HepG2 (cell line): ENCODE measurements at regions not wholly inside any gene's neighbourhood (a gene's known extent, or its start where the extent isn't known, plus 50 kb on each side); places are given as distances from the start of the nearest gene placed in this dataset.

Experiments
- ATAC-seq: fragments of 200-7000 bp; cut with Tn5 transposase; 3 replicates; pipeline ENCODE4 v1.9.1; 2020; ENCODE audit warnings: mild to moderate bottlenecking, moderate library complexity
- BruUV-seq: library from RNA; stranded (reverse); fragments of 400-500 nt; replicated peaks from 2 replicates; lab custom pipeline; 2021; lab: Mats Ljungman, UMichigan
- CTCF ChIA-PET: fragments of 300-600 bp; formaldehyde crosslinking; extraction: SDS; loops from one replicate; lab custom pipeline; 2021; ENCODE audit warnings: low total read pairs, inconsistent platforms, low intra/inter-chr PET ratio; lab: Yijun Ruan, JAX
- POLR2A ChIA-PET: fragments of 350-600 bp; sonication (Branson Sonifier 250); formaldehyde crosslinking; loops from one replicate; lab custom pipeline; 2020; ENCODE audit warnings: antibody characterized with exemption, inconsistent platforms; lab: Yijun Ruan, JAX
- DNase-seq: peaks from one replicate; pipeline ENCODE4 v3.0.0-alpha.2; 2015; ENCODE audit warnings: low spot score
- FAIRE-seq: peaks from 3 replicates; lab custom pipeline; 2011; peaks lifted over from hg19 to GRCh38; lab: Jason Lieb, UNC
- H2AFZ ChIP-seq: one replicate; pipeline ENCODE4 v1.6.1; 2011; ENCODE audit warnings: low read length, inconsistent platforms
- H3K27ac ChIP-seq: fragments of 300-600 bp; 3 replicates; pipeline ENCODE4 v1.8.0; 2011; ENCODE audit warnings: mixed run types, mild to moderate bottlenecking, mixed read lengths, low read length, inconsistent platforms; ENCODE audit not compliant: insufficient read depth; ENCODE audit errors: extremely low read length
- H3K27me3 ChIP-seq, 2 experiments: fragments of 200-600 bp in 1 of 2; 2 replicates in 1 of 2; 3 replicates in 1 of 2; pipeline versions ENCODE4 v1.6.0 to v1.8.0; 2011; ENCODE audit warnings: low read length in 2 of 2, mild to moderate bottlenecking in 2 of 2, moderate library complexity in 2 of 2, inconsistent platforms in 1 of 2; ENCODE audit not compliant: insufficient read depth in 2 of 2, control insufficient read depth in 1 of 2
- H3K36me3 ChIP-seq, 2 experiments: fragments of 200-600 bp in 1 of 2; replicated peaks in 1 of 2; 2 replicates in 1 of 2; 3 replicates in 1 of 2; pipeline versions ENCODE4 v1.5.1 to v1.8.0; 2011; ENCODE audit warnings: low read length in 2 of 2, inconsistent platforms in 1 of 2; ENCODE audit not compliant: insufficient read depth in 2 of 2, control insufficient read depth in 1 of 2
- H3K4me1 ChIP-seq: 2 replicates; pipeline ENCODE4 v1.5.1; 2012; ENCODE audit warnings: low read length, inconsistent platforms; ENCODE audit not compliant: insufficient read depth
- H3K4me2 ChIP-seq: 2 replicates; pipeline ENCODE4 v1.6.0; 2011; ENCODE audit warnings: low read depth, low read length, inconsistent platforms
- H3K4me3 ChIP-seq, 3 experiments: fragments of 200-600 bp in 1 of 3; sonication (generic), shearing (Covaris generic) in 1 of 3; replicated peaks in 1 of 3; 2 replicates each; pipeline ENCODE4 v1.5.1; 2011 to 2016; ENCODE audit warnings: low read length in 3 of 3, inconsistent platforms in 2 of 3, low read depth in 2 of 3, mild to moderate bottlenecking in 2 of 3, control low read depth in 1 of 3, mixed read lengths in 1 of 3; ENCODE audit not compliant: insufficient read depth in 1 of 3
- H3K79me2 ChIP-seq: one replicate; pipeline ENCODE4 v1.6.1; 2011; ENCODE audit warnings: low read length, inconsistent platforms; ENCODE audit not compliant: insufficient read depth
- H3K9ac ChIP-seq: 2 replicates; pipeline ENCODE4 v1.6.0; 2011; ENCODE audit warnings: mild to moderate bottlenecking, low read depth, low read length, inconsistent platforms; ENCODE audit not compliant: insufficient read depth
- H3K9me3 ChIP-seq: 2 replicates; pipeline ENCODE4 v1.5.1; 2012; ENCODE audit warnings: mild to moderate bottlenecking, low read length
- H4K20me1 ChIP-seq: 2 replicates; pipeline ENCODE4 v1.6.0; 2011; ENCODE audit warnings: inconsistent platforms, mild to moderate bottlenecking, low read length, moderate library complexity; ENCODE audit not compliant: insufficient read depth
- ATF7-NPFF ChIP-seq: sonication (generic); formaldehyde crosslinking; IDR thresholded peaks from 2 replicates; pipeline ENCODE4 v1.8.1; 2023; ENCODE audit warnings: mild to moderate bottlenecking, low read depth, missing genetic modification reagents, moderate library complexity
- FOXK1 ChIP-seq: sonication (generic); formaldehyde crosslinking; IDR thresholded peaks from 2 replicates; pipeline ENCODE4 v1.4.0; 2020; ENCODE audit warnings: low read depth, missing genetic modification reagents, borderline replicate concordance
- PAX8 ChIP-seq: sonication (generic); formaldehyde crosslinking; IDR thresholded peaks from 2 replicates; pipeline ENCODE4 v1.8.0; 2022; ENCODE audit warnings: mild to moderate bottlenecking, missing genetic modification reagents, borderline replicate concordance
- TOPORS ChIP-seq: sonication (generic); formaldehyde crosslinking; IDR thresholded peaks from 2 replicates; pipeline ENCODE4 v1.8.0; 2023; ENCODE audit warnings: mild to moderate bottlenecking, missing genetic modification reagents
- WGBS: methylation state at CpG from one replicate; pipeline ENCODE4 v1.1.6; 2017; ENCODE audit warnings: low lambda C conversion rate; 5-methylcytosine and 5-hydroxymethylcytosine counted together
- in situ Hi-C: cut with HindIII; loops from 2 replicates; pipeline ENCODE4 v1.10.0; 2017; ENCODE audit warnings: low pct_unique_long_range_greater_than_20kb; ENCODE audit not compliant: extremely low pct_ligation_motif_present
- intact Hi-C: fragments of 100-400 bp; cut with micrococcal nuclease; formaldehyde crosslinking; loops from one replicate; pipeline ENCODE4 v1.10.0; 2022; ENCODE audit not compliant: unreplicated experiment
- TF ChIP-seq, protein P1 (sequence below): sonication (generic); formaldehyde crosslinking; IDR thresholded peaks from 2 replicates; pipeline ENCODE4 v1.5.1; 2020; ENCODE audit warnings: missing genetic modification reagents, mild to moderate bottlenecking, borderline replicate concordance
- TF ChIP-seq, protein P2 (sequence below): sonication (generic); formaldehyde crosslinking; conservative IDR thresholded peaks from 2 replicates; pipeline ENCODE4 v1.4.0; 2020; ENCODE audit warnings: mild to moderate bottlenecking, missing genetic modification reagents, moderate library complexity
- TF ChIP-seq, protein P3 (sequence below): sonication (generic); formaldehyde crosslinking; IDR thresholded peaks from 2 replicates; pipeline ENCODE4 v1.4.0; 2020; ENCODE audit warnings: missing genetic modification reagents
- TF ChIP-seq, protein P4 (sequence below): sonication (generic); formaldehyde crosslinking; IDR thresholded peaks from 2 replicates; pipeline ENCODE4 v1.4.0; 2020; ENCODE audit warnings: missing genetic modification reagents
- TF ChIP-seq, protein P5 (sequence below): sonication (generic); formaldehyde crosslinking; IDR thresholded peaks from 2 replicates; pipeline ENCODE4 v1.5.0; 2020; ENCODE audit warnings: mild to moderate bottlenecking, missing genetic modification reagents

DNA sequence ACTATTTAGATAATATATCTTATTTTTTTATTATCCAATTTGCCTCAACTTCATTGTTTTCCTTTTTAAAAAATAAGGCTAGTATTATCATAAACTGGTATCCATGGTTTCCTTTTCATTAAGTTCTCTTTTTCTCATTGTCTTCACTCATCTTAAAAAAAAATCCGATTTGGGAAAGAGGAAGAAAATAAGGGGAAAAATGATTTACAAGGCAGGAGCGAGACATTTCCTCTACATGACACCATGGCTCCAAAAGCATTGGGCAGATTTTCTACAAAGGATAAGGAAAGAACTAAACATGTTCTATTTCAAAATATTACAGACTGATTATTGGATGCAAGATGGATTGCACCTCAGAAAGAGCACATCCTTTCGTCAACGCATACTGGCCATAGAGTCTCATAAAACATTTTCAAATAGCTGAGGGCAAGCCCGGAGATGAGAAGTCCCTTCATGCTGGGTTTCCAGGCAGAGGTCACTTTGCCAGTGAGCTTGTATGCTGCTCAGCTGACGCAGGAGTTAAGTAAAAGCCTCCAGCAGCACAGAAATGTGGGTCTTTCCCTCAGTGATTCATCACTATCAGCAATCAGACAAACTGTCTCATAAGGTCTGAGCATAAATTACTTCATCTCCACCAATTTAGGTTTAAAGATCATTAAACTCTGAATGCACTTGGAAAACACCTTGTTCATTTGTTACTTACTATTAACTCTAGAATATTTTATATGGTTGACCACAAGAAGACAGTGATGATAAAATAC is 129.0 kb upstream of the TNFAIP3 start:
- POLR2A ChIA-PET = no interaction called here
- no peaks in the 10 kb centered on the region for H3K9me3 ChIP-seq
- no peak overlapping the region for H2AFZ ChIP-seq
- no peak overlapping the region for H3K9ac ChIP-seq
- H3K27me3 ChIP-seq = no peaks in the 10 kb centered on the region
- H3K4me1 ChIP-seq = peaks cover 81% of the 10 kb centered on the region
- TF ChIP-seq FOXK1 (CRISPR knock-in tag) (no peak), TOPORS (CRISPR knock-in tag) (no peak), ATF7-NPFF (CRISPR knock-in tag) (no peak), PAX8 (CRISPR knock-in tag) (no peak)
- TF ChIP-seq, protein P1, sequence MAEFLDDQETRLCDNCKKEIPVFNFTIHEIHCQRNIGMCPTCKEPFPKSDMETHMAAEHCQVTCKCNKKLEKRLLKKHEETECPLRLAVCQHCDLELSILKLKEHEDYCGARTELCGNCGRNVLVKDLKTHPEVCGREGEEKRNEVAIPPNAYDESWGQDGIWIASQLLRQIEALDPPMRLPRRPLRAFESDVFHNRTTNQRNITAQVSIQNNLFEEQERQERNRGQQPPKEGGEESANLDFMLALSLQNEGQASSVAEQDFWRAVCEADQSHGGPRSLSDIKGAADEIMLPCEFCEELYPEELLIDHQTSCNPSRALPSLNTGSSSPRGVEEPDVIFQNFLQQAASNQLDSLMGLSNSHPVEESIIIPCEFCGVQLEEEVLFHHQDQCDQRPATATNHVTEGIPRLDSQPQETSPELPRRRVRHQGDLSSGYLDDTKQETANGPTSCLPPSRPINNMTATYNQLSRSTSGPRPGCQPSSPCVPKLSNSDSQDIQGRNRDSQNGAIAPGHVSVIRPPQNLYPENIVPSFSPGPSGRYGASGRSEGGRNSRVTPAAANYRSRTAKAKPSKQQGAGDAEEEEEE = no peak
- TF ChIP-seq, protein P2, sequence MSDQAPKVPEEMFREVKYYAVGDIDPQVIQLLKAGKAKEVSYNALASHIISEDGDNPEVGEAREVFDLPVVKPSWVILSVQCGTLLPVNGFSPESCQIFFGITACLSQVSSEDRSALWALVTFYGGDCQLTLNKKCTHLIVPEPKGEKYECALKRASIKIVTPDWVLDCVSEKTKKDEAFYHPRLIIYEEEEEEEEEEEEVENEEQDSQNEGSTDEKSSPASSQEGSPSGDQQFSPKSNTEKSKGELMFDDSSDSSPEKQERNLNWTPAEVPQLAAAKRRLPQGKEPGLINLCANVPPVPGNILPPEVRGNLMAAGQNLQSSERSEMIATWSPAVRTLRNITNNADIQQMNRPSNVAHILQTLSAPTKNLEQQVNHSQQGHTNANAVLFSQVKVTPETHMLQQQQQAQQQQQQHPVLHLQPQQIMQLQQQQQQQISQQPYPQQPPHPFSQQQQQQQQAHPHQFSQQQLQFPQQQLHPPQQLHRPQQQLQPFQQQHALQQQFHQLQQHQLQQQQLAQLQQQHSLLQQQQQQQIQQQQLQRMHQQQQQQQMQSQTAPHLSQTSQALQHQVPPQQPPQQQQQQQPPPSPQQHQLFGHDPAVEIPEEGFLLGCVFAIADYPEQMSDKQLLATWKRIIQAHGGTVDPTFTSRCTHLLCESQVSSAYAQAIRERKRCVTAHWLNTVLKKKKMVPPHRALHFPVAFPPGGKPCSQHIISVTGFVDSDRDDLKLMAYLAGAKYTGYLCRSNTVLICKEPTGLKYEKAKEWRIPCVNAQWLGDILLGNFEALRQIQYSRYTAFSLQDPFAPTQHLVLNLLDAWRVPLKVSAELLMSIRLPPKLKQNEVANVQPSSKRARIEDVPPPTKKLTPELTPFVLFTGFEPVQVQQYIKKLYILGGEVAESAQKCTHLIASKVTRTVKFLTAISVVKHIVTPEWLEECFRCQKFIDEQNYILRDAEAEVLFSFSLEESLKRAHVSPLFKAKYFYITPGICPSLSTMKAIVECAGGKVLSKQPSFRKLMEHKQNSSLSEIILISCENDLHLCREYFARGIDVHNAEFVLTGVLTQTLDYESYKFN (CRISPR knock-in tag) = no peak
- TF ChIP-seq, protein P3, sequence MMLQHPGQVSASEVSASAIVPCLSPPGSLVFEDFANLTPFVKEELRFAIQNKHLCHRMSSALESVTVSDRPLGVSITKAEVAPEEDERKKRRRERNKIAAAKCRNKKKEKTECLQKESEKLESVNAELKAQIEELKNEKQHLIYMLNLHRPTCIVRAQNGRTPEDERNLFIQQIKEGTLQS (CRISPR knock-in tag) = no peak
- TF ChIP-seq, protein P4, sequence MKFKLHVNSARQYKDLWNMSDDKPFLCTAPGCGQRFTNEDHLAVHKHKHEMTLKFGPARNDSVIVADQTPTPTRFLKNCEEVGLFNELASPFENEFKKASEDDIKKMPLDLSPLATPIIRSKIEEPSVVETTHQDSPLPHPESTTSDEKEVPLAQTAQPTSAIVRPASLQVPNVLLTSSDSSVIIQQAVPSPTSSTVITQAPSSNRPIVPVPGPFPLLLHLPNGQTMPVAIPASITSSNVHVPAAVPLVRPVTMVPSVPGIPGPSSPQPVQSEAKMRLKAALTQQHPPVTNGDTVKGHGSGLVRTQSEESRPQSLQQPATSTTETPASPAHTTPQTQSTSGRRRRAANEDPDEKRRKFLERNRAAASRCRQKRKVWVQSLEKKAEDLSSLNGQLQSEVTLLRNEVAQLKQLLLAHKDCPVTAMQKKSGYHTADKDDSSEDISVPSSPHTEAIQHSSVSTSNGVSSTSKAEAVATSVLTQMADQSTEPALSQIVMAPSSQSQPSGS = no peak
- TF ChIP-seq, protein P5, sequence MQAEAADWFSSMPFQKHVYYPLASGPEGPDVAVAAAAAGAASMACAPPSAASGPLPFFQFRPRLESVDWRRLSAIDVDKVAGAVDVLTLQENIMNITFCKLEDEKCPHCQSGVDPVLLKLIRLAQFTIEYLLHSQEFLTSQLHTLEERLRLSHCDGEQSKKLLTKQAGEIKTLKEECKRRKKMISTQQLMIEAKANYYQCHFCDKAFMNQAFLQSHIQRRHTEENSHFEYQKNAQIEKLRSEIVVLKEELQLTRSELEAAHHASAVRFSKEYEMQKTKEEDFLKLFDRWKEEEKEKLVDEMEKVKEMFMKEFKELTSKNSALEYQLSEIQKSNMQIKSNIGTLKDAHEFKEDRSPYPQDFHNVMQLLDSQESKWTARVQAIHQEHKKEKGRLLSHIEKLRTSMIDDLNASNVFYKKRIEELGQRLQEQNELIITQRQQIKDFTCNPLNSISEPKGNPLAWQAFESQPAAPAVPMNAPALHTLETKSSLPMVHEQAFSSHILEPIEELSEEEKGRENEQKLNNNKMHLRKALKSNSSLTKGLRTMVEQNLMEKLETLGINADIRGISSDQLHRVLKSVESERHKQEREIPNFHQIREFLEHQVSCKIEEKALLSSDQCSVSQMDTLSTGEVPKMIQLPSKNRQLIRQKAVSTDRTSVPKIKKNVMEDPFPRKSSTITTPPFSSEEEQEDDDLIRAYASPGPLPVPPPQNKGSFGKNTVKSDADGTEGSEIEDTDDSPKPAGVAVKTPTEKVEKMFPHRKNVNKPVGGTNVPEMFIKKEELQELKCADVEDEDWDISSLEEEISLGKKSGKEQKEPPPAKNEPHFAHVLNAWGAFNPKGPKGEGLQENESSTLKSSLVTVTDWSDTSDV (CRISPR knock-in tag) = no peak
- TF ChIP-seq, all 625 proteins: peak for 0
- WGBS = 93% methylated on average over 6 of the region's 6 CpGs
- DNase-seq (no peak), FAIRE-seq (no peak), ATAC-seq (no peak)
- in situ Hi-C loops = no loop called here
- intact Hi-C loops = no loop called here
- H3K36me3 ChIP-seq = no peaks in the 10 kb centered on the region
- no peak overlapping the region for H3K4me2 ChIP-seq
- H3K79me2 ChIP-seq = no peaks in the 10 kb centered on the region
- no peak overlapping the region for H3K27ac ChIP-seq
- CTCF ChIA-PET = no interaction called here
- no TSS peak for BruUV-seq
- no peak overlapping the region for H3K4me3 ChIP-seq
- no peaks in the 10 kb centered on the region for H4K20me1 ChIP-seq
